ENCODE measurements at regions not wholly inside any gene's neighbourhood (a gene's known extent, or its start where the extent isn't known, plus 50 kb on each side); places are given as distances from the start of the nearest gene placed in this dataset.

- TF ChIP-seq, protein P1, sequence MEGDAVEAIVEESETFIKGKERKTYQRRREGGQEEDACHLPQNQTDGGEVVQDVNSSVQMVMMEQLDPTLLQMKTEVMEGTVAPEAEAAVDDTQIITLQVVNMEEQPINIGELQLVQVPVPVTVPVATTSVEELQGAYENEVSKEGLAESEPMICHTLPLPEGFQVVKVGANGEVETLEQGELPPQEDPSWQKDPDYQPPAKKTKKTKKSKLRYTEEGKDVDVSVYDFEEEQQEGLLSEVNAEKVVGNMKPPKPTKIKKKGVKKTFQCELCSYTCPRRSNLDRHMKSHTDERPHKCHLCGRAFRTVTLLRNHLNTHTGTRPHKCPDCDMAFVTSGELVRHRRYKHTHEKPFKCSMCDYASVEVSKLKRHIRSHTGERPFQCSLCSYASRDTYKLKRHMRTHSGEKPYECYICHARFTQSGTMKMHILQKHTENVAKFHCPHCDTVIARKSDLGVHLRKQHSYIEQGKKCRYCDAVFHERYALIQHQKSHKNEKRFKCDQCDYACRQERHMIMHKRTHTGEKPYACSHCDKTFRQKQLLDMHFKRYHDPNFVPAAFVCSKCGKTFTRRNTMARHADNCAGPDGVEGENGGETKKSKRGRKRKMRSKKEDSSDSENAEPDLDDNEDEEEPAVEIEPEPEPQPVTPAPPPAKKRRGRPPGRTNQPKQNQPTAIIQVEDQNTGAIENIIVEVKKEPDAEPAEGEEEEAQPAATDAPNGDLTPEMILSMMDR (IDR thresholded peaks at IDR 0.05) = no peak
- no peak for TF ChIP-seq EP300 (IDR thresholded peaks at IDR 0.05)
Measured at GRCh38 chr11:21783954-21784353, 408.9 kb upstream of the ANO5 start.

Measured in stomach (tissue), 4 donors.